8988T (cell line): ENCODE measurements at regions not wholly inside any gene's neighbourhood (a gene's known extent, or its start where the extent isn't known, plus 50 kb on each side); places are given as distances from the start of the nearest gene placed in this dataset.
"Not testable (repeated sequence)": the region's sequence is repeated elsewhere in the genome, so short reads cannot be mapped to it uniquely, and the experiment has no call there.

Source experiments
- DNase-seq: peaks from one replicate; pipeline ENCODE4 v3.0.0; 2011

DNA sequence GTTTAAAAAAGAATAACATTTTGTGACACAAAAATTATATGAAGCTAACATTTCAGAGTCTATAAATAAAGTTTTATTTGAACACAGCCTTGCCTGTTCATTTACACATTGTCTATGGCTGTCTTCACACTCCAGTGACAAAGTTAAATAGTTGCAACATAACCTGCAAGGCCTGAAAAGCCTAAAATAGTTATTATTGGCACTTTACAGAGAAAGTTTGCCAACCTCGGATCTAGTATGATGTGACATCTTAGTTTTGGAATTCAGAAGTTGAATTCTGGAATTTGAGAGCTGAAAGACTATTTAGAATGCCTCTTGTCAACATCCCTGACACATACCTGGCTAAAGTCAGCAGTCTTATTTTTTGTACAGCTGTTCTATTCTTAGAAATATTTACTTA lies 68.3 kb downstream of the DYRK2 start:
- no peak for DNase-seq

GRCh38 chr12:67719303-67719702 lies 70.8 kb downstream of the DYRK2 start:
- not testable (repeated sequence) for DNase-seq

DNA sequence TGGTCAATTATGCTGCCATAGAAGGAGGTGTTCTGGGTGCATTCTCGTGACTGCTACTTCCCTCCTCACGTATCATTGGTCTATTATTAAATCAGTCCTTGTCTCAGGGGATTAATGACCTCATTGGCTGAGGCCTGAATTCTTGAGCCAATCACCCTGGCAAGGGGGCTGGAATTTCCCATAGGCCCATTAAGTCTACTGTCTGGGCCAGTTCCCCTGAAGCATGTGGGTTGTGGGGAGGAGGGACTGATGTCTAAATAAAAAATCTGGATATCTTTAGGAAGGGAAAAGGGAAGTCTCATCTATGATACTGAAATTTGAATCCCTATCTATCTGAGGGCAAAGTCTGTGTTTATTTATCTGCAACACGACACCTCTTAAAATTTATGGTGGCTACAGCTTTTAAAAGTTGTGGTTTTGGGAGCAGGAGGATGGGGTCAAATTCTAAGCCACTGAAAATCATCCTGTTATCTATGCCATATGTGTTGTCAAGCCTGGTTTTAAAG lies 71.9 kb downstream of the DYRK2 start:
- DNase-seq, result no peak

DNA sequence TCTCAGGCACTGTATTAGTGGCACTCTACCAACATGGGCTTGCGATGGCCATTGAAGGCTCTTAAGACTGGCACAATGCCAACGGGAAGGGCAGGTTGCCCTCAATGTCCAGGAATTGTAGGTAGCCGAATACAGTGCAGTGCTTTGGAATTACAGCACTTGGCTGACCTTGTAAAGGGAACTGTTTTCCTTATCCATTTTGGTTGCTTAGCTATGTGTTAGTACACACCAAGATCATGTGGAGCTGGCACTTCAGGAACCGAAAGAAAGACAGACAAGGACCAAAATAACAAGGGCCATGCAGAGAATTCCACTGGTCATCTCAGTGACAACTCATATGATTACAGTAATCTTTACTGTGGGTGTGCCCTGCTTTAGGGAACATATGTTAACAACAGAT lies 72.7 kb downstream of the DYRK2 start:
- no peak for DNase-seq

GRCh38 chr12:67722296-67722695 lies 73.8 kb downstream of the DYRK2 start:
- DNase-seq, result no peak

GRCh38 chr12:67726868-67727267 lies 78.3 kb downstream of the DYRK2 start:
- no peak for DNase-seq

DNA sequence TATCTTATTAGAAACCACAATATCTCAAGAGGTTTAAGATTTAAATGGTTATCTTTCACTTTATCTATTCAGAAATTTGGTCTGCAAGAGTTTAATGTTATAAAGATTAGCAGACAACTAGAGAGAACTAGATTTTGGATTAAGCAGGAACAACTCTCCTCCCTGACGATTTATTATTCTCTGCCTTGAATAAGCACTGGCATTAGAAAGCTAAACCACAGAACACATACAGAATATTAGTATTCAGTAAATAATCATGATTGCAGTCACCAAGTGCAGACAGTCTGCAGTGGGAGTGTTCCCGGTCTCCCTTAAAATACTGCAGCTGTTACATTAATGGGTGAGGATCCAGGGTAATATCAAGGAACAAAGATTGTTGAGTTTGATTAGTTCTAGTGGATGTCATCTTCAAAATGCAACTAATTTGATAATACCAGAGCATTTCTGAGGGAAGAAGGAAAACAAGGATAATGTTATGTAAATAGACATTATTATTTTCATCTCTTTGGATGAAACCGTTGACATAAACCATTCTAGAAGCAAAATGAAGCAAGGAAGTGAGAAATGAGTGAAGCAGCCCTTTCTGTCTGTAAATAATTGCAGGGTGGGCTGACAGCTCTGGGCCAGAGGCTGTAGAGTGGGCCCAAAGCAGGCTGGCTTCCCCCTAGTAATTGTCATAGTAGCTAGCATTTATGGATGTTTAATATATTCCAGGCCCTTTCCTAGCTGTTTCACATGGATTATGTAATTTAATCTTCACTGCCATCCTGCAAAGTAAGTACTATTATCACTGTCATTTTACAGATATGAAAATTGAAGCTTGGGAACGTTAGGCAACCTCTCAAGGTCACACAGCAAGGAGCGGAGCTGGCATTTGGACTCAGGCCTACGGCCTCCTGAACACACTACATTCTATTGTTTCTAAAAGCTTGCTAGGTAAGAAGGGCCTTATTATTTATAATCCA lies 79.4 kb downstream of the DYRK2 start:
- no peak for DNase-seq

DNA sequence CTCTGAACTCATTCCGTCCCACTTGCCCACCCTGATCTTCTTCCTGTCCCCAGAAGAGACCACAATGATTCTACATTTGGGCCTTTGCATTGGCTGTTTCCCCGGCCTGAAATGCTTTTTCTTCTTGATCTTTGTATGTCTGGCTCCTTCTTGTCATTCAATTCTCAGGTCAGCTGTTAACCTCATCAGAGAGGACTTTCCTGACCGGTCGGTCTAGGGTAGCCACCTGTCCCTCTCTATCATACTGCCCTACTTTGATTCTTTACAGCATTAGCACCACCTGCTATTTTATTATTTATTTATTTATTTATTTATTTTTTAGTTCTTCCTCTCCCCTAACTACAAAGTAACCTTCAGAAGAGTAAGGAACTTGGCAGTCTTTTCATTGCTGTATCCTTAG lies 84.3 kb downstream of the DYRK2 start:
- DNase-seq, result no peak

- no peak for DNase-seq
Measured at GRCh38 chr12:67735868-67736267, 87.3 kb downstream of the DYRK2 start.

- no peak for DNase-seq
Measured at GRCh38 chr12:67740711-67741110, 92.2 kb downstream of the DYRK2 start.

- DNase-seq, result no peak
Measured at GRCh38 chr12:67741270-67741669, 92.7 kb downstream of the DYRK2 start.

DNA sequence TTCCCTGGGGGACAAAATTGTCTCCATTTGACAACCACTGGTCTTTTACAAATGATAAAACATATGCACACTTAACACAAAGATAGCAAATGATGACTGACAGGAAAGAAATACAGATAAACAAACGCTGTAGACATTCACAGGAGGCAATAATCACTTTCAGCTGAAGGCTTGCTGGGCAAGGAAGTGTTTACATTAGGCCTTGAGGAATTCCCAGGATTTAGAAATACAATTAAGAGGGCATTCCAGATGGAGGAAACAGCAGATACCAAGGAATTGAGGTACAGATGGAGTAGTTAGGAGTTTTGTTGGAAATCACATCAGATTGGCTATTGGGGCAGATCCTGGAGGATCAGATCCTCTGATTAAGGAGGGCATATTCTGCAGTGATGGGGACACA lies 93.9 kb downstream of the DYRK2 start:
- DNase-seq, result no peak

DNA sequence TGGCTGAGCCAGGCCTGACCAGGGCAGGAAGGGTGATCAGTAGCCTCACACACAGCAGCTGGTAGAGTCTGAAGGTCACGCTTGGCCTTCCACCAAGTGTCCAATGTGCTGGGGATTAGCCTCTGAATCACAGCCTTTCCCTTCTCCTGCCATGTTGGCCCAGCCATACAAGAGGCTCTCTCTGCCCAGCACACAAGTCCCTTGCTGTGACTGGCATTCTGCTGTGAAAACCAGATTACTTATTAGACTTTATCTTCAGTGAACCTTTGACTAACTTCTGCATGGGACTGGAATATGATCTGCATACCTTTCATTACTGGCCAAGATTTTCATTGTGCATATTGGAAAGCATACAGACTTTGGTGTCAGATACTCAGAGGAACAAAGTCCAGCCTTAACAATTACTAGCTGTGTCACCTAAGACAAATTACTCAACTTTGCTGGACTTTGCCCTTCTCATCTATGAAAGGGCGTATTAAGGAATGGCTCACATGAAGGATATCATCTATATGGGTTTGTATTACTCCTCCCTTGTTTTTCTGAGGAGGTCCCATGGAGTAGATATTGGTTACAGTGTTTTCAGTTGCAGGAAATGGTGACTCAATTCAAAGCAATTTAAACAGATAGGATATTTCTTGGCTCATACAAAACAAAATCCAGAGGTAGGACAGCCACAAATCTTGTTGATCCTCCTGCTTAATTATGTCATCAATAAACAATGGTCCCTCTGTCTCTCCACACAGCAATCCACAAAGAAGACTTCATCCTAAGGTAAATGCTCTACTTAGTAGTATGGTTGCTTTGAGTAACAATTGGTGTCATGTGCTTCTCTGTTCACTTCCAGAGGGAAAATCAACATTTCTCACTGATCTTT lies 99.6 kb downstream of the DYRK2 start:
- no peak for DNase-seq

DNA sequence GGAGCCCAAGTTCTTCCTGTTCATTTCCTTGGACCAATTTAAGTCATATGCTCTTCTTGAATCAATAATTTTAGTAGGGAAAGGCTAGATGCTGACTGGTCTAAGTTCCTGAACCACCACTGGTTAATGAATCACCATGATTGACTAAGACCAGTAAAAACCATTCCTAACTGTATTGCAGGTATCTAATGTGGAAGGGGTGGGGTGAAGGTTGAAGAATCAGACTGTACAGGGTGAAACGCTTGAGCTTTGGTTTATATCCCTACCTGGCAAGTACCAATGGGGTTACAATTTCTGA lies 100.1 kb downstream of the DYRK2 start:
- DNase-seq, result no peak

DNA sequence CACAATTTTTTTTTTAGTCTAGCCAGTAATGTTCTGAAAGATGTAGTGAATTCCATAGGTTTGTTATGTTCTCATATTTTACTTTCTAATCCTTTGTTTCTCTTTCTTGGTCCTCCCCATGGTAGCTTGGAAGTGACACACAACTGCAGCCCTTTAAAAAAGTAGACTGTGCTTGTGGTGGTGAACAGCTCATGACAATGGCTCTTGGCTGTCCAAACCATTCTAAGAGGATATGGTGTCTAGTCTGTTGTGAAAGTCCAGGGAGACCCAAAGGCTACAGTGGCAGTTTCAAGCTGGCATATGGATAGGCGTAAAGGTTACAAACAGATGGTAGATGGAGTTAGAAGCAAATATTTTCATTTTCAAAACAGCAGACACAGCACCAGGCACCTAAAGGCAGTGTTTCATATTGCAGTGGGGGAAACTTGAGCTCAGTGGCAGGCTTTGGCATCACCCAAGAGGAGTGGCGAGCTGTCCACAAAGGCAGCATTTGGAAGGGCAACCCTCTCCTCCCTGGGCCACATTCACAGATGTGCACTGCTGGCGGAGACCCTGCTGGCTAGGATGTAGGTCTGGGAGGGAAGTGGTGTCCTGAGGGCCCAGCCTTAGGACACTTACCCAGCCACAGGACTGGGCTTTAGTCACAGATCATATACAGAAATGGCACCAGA lies 102.1 kb downstream of the DYRK2 start:
- DNase-seq, result no peak

DNA sequence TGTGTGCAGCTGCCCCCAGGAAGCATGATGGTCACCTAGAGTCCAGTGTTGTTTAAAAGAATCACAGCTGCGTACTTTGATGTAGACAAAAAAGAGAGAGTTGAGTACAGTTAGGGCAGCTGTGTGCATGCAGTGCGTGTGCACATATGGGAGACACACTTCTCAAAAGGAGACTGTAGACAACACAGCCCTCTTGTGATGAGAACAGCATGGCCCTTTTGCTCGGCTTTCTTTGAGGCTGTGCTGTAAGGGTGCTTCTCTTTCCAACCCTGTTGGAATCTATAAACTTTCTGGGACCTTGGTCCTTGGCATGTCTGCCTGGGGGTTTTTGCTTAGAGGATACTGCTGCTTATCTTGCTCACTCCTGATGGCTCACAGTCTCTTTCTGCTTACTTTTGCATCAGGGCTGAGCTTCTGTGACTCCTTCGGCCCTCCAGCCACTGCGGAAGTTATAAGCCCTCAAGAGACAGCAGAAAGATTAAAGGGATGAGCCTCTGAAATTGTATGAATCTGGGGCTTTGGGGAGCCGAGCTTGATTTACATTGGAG lies 102.9 kb downstream of the DYRK2 start:
- no peak for DNase-seq

DNA sequence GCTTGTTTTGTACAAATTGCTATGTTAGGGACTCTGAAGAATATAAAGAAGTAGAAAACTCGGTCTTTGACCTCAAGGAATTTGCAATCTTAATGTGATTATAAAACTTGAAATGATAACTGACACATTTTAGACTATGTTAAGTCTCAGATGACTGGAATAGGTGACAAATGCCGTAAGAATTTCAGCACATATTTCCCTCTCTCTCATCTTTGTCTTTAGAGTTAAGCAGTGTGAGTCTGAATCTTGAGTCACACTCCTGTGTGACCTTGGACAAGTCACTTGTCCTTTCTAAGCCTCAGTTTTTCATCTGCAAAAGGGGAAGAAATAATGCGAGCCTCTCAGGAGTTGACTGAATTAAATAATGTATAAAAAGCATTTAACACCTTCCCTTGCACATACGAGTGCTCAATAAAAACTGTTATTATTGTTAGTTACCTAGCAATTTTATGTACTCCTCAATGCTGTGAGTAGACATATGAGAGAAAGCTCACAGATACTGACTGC lies 103.7 kb downstream of the DYRK2 start:
- no peak for DNase-seq

GRCh38 chr12:67754933-67755697 lies 106.6 kb downstream of the DYRK2 start:
- DNase-seq, result no peak

DNA sequence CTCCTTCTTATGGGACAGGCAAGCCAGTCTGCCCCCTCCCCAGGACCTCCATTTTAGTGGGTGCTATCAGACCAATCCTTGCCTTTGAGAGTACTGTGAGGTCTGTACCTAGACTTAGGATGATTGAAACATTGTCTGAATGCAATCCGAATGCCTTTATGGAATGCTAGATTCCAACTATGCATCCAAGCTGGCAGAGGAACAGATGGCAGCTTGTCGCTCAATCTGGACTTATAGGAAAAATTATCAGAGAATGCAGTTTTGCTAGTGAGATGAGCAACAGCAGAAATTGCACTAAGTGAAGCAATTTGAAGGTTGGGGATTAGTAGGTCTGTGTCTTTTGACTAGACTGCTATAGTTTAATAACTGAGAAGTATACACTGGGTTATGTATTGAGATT lies 109.1 kb downstream of the DYRK2 start:
- DNase-seq, result no peak

- no peak for DNase-seq
Measured at GRCh38 chr12:67758119-67758518, 109.6 kb downstream of the DYRK2 start.

DNA sequence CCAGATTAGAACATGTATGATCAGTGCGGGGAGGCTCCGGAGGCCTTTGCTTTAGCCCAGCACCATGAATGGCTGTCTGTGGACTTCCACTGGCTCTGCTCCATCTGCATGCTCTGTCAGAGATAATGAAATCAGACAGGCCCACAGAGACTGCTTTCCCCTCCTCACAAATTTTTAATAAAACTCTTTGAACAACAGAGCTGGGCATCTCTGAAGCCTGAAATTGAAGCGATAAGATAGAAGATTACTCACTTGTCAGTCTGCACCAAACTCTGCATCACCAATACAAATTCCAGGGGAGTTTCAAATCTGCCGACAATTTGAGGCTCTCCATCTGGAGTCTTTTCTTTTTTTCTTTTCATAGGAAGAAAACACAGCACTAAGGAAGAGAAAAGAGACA lies 110.0 kb downstream of the DYRK2 start:
- no peak for DNase-seq

GRCh38 chr12:67759829-67760228 lies 111.3 kb downstream of the DYRK2 start:
- no peak for DNase-seq
